GM12874 (cell line): ENCODE measurements at regions not wholly inside any gene's neighbourhood (a gene's known extent, or its start where the extent isn't known, plus 50 kb on each side); places are given as distances from the start of the nearest gene placed in this dataset.

Experiments used
- TF ChIP-seq, protein P1 (sequence below): IDR thresholded peaks from 2 replicates; pipeline ENCODE4 v1.5.1; 2011; ENCODE audit warnings: low read depth, mild to moderate bottlenecking, control low read depth, low read length, moderate library complexity; ENCODE audit not compliant: insufficient read depth

DNA sequence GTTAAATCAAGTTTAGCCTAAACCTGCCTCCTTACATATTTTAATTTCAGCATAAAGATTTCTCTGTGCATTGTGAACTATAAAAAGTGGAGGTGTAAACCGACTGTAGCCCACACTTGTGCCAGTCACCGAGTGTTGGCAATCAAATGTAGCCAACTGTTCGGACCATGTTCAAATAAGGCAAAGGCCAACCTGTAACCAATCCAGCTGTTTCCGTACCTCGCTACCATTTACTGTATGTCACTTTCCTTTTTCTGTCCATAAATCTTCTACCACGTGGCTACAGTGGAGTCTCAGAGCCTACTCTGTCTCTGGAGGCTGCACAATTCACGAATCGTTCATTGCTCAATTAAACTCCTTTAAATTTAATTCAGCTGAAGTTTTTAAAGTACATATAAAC, 156.0 kb downstream of the SLC25A46 start:
- TF ChIP-seq, protein P1, sequence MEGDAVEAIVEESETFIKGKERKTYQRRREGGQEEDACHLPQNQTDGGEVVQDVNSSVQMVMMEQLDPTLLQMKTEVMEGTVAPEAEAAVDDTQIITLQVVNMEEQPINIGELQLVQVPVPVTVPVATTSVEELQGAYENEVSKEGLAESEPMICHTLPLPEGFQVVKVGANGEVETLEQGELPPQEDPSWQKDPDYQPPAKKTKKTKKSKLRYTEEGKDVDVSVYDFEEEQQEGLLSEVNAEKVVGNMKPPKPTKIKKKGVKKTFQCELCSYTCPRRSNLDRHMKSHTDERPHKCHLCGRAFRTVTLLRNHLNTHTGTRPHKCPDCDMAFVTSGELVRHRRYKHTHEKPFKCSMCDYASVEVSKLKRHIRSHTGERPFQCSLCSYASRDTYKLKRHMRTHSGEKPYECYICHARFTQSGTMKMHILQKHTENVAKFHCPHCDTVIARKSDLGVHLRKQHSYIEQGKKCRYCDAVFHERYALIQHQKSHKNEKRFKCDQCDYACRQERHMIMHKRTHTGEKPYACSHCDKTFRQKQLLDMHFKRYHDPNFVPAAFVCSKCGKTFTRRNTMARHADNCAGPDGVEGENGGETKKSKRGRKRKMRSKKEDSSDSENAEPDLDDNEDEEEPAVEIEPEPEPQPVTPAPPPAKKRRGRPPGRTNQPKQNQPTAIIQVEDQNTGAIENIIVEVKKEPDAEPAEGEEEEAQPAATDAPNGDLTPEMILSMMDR: no peak

DNA sequence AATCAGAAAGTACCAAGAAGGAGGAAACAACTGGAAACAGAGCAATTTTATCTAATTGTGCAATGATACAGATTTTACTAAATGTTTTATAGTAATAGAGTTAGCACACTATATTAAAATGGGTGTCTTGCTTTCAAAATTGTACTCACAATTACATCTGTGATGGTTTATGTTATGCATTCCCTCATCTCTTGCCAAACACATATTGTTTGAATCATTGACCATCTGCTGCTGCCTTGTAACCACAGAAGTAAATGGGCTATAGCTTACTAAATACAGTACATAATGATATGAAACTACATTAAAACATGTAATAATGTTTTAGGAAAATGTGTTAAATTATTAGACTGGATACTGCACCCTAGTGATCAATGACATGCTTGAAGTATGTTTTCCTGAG, 158.1 kb downstream of the SLC25A46 start:
- TF ChIP-seq, protein P1: no peak

DNA sequence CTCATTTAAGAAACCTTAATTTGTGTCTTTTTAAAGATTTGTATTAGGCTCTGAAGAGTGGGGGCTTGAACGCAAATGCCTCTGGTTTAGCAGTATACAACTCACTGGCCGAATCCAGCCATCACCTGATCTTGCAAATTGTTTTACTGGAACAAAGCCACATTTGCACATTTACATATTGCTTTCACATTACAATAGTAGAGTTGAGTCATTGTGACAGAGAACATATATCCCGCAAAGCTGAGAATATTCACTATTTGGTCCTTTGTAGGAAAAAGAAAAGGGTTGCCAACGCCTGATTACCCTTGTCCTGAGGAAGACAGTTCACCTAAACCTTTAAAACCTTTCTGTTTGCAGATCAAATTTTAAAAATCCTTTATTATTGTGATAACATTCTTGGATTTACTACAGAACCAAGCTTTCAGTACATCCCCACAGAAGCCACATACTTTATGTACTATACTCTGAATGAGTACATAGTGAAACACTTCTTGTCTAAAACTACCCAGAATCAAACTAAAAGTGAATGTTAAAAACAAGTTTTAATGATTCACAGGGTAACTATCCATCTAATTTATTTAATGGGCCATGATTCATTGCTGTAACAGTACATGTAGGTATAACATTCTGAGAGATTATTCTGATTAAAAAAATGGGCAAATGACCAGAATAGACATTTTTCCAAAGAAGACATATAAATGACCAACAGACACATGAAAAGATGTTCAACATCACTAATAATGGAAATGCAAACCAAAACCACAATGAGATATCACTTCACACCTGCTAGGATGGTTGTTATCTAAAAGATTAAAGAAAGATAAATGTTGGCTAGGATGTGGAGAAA, 161.0 kb downstream of the SLC25A46 start:
- TF ChIP-seq, protein P1: no peak

DNA sequence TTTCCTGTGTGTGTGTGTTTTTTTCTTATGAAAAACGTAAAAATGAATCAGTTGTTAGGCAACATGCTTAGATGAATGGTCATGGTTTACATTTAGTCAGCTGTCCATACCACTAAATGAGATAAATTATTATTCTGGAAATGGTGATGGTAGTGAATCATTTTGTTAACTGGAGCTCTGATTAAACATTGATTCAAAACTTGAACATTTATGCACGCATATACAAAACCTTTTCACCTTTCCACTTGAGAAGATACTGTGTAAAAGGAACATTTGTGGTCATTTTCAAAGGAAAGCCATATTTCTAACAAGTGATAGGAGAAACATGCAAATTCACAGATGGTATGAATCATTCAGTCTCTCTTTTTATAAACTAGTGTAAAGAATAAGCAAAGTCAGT, 162.0 kb downstream of the SLC25A46 start:
- TF ChIP-seq, protein P1: no peak

DNA sequence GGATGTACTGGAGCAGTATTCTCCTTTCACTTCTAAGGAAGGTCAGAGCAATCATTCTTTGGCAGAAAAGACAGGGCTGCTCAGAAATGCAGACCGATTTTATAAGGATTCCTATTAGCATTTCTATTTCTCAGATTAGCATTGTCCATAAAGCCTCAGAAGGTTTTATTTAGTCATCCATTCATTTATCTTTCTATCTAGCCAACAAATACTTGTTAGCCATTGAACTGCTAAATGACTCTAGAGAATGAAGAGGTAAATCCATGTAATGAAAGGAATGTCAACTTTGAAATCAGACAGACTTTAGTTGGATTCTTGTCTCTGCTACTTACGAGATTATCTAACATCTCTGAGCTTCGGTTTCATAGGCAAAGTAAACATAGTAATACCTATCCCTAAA, 165.2 kb downstream of the SLC25A46 start:
- TF ChIP-seq, protein P1: no peak

DNA sequence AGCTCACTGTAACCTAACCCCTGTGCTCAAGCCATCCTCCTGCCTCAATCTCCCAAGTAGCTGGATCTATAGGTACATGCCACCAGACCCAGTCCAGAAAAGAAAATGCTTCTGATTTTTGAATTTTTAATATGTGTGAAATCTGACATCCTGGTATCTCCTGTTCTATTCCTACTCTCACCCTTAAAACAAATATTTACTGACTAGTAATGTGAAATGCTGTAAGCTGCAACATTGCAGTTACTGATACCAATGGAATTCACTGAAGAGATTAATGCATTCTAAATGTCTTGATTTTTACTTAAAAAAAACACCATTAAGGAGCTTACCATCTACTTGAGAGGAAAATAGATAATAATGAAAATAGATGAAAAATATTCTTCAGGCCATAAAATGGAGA, 162.7 kb upstream of the TSLP start:
- TF ChIP-seq, protein P1: no peak

DNA sequence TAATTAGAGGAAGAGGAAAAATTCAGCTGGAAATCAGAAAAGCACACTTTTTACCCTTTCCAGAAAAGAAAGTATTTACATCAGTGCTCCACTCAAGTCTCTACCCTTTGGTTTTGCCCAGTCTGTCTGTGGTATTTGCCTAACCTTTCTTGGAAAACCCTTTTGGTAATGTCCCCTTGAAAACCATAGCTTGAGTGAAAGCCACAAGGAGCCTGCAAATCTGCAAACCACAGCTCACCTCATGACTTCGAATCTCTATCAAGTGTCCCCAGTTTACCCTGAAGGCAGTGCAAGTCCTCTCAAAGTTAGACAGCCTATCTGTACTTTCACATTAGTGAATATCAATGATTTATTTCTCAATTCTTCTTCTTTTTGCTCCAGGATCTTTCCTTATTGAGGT, 162.1 kb upstream of the TSLP start:
- TF ChIP-seq, protein P1: no peak
